8988T (cell line): ENCODE measurements at regions not wholly inside any gene's neighbourhood (a gene's known extent, or its start where the extent isn't known, plus 50 kb on each side); places are given as distances from the start of the nearest gene placed in this dataset.

Experiments used
- DNase-seq: peaks from one replicate; pipeline ENCODE4 v3.0.0; 2011

- DNase-seq = no peak
These were observed 343.6 kb upstream of the NXPH2 start for GRCh38 chr2:139123795-139124194.

DNA sequence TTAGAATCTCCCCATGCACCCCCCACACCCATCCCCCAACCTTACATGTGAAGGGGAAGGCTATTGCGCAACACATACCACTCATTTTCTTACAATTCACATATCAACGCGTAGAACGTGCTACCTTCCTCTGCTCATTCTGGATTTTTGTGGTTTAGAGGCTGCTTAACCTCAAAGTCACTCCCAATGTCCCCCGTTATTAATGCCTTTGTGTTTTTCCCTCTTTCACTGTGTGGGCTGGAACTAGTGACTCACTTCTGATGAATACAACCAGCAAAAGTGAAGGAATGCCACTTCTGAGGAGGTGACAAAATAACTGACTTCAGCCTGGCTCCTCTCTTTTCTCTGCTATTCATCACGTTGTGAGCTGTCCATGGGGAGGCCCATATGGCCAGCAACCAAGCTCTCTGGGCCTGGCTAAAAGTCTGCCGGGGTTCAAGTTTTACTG is 342.5 kb upstream of the NXPH2 start:
- DNase-seq = no peak

- no peak for DNase-seq
These were observed 319.5 kb upstream of the NXPH2 start for GRCh38 chr2:139099721-139100120.

- no peak for DNase-seq
These were observed 318.8 kb upstream of the NXPH2 start for GRCh38 chr2:139098961-139099360.

GRCh38 chr2:139083121-139083520 is 302.9 kb upstream of the NXPH2 start:
- no peak for DNase-seq

GRCh38 chr2:139080244-139080643 is 300.1 kb upstream of the NXPH2 start:
- no peak for DNase-seq

GRCh38 chr2:139079311-139079710 is 299.1 kb upstream of the NXPH2 start:
- DNase-seq = no peak

DNA sequence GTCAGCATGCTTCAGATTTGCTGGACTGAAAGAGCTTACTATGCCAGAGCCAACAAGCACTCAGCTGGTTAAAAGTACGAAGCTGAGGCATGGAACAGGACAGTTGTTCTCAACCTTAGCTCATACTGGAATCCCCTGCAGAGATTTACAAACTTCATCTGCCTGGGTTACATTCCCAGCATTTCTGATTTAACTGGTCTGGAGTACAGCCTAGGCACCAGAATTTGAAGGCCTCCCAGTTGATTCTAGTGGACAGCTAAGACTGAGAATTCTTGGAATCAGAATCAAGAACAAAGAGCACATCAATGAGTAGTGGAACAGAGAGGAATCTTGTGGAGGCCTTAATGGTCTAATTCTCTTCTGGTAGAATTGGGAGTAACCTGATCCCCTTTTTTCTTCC is 298.2 kb upstream of the NXPH2 start:
- no peak for DNase-seq

DNA sequence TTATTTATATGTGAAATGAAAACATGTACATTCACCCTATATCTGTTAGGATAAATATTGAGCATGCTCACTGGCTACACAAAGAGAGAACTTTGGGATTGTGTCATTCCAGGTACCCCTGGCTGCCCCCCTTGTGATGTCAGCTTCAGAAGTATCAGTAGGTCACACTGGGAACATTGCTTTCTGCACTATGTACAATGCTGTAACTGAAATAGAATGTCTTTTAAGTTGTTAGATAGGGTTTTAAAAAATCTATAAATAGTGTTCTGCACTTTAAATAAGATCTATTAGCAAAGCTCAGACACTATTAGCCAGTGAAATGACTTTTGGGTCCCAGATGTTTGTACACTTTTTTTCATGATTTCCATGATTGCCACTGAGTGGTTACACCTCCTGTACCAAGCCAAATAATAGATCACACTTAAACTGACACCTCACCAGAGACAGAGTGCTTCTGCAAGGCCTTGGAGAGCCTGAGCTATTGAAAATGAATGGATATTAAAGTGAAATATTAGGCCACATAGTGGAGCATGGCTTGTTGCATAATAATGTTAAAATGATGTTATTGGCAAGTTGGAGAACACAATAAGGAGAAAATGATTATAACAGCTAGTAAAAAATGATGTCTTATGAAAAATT is 297.0 kb upstream of the NXPH2 start:
- DNase-seq = no peak

GRCh38 chr2:139067874-139068273 is 287.7 kb upstream of the NXPH2 start:
- DNase-seq = no peak

DNA sequence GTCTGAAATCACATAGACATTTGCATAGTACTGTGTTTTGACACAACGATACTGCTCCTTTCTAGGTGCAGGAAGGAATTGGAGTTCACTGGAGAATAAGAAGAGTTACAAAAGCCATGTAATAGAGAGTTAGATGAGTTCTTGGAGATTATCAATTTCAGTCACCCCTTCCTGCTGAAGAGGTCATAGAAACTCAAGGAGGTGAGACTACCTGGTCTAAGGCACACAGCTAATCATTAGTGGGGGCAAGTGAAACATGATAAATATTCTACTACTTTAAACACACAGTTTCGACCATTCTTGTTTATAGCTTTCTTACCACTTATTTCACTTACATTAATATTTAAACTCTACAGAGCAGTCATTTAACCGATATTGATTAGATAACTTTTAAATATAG is 286.9 kb upstream of the NXPH2 start:
- no peak for DNase-seq

- DNase-seq = no peak
These were observed 284.0 kb upstream of the NXPH2 start for GRCh38 chr2:139064159-139064558.

DNA sequence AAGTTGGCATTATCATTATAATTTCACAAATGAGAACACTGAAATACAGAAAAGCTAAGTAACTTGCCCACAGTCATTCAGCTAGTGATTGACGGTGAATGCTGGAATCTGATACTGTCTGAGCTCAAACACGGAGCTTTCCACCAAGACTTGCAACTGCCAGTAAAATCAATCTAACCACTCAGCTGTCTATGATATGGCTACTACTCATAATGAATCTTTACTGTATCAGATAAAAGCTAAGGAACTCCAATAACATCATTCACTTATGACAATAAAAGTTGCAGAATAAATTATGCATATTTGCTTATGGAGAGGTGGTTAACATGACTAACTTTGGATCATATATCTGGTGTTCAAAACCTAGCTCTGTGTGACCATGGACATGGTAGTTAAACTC is 279.4 kb upstream of the NXPH2 start:
- DNase-seq = no peak

DNA sequence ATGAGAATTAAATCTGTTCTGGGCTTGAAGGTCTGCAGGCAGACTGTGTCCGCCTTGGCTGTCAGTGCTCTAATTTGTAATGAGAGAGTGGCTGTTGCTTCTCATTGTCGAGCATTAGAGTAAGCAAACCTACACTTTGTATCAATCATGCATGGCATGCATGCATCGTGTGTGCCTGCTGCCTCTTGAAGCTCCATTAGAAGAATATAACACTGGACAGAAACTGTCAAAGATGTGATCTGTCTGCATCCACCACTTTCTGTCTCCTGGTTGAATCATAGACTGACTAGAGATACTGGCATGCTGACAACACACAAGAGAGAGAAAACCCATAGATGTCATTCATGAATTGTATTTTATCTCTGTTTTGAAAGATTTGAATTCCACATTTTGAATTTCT is 275.0 kb upstream of the NXPH2 start:
- DNase-seq = no peak

DNA sequence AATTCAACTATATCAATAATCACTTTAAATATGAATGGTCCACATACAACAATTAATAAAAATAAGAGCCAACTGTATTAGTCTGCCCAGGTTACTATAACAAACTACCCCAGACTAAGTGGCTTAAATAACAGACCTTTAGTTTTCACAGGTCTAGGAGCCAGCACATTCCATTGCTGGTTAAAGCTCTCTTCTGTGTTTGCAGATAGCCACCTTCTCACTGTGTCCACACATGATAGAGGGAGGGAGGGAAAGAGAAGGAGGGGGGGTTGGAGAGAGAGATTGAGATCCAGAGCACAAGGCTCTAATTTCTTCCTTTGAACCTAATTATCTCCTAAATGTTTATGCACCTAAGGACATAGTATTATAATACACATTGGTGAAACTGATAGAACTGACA is 267.8 kb upstream of the NXPH2 start:
- no peak for DNase-seq

DNA sequence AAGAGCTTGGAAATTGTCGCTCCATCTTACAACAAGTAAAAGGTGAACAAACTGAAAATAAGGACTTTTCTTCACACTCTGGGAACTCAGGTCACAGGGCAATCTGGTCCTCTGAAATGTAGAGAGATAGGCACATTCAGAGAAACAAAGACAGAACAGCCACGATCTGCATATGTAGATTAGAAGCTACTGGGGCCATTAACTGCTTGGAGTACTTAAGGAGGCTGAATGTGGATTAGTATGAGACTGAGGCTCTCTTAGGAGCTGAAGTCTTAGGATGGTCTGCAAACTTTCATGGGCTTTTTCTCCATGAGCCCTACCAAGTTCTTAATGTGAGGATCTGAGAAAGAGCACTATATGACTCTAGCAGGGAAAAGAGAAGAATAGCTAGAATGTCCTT is 265.3 kb upstream of the NXPH2 start:
- no peak for DNase-seq

GRCh38 chr2:139034064-139034463 is 253.9 kb upstream of the NXPH2 start:
- DNase-seq = no peak

DNA sequence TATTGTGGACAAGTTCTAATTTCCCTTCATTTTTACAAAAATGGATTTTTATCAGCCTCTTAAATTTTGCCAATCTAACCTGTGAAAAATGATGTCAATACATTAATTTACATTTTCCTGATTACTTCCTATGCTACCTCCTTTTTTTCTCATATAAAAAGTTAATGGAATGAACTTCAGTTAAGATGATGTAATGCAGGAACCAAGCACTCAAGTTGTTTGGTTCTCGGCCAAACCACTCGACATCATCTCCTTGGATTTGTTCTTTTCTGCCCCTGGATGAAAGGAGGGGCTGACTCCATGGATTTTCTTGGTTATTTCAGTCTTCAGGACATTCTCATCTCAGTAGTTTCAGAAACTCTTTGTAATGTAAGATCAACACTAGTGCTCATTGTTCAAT is 253.1 kb upstream of the NXPH2 start:
- no peak for DNase-seq

- no peak for DNase-seq
These were observed 251.5 kb upstream of the NXPH2 start for GRCh38 chr2:139031722-139032121.

GRCh38 chr2:139020287-139020686 is 240.1 kb upstream of the NXPH2 start:
- no peak for DNase-seq

DNA sequence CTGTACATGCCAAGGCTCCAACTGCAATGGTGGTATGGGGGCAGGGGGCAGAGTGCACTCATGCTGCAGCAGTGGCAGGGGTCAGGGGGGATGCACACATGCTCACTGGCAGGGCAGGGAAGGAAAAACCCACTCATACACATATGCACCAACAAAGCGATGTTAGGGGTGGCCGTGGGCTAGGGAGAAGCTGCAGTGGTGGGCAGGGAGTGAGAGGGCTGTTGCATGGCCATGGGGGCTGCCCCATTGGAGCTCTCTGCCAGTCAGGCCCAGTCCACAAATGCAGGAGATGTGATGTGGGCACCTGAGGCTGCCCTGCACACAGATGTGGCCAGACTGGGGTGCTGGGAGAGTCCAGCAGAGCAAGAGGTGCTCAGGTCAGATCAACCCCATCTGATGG is 238.1 kb upstream of the NXPH2 start:
- DNase-seq = no peak

DNA sequence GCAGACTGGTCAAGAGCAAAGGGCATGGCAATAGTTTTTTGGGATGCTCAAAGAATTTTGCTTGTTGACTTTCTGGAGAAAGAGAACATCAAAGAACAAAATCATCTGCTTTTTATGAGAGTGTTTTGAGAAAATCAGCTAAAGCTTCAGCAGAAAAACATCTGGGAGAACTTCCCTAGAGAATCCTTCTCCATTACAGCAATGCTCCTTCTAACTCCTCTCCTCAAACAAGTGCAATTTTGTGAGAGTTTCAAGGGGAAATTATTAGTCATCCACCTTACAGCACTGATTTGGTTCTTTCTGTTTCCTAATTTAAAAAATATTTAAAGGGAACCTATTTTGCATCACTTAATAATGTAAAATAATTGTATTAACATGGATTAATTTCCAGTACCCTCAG is 226.9 kb upstream of the NXPH2 start:
- DNase-seq = no peak

DNA sequence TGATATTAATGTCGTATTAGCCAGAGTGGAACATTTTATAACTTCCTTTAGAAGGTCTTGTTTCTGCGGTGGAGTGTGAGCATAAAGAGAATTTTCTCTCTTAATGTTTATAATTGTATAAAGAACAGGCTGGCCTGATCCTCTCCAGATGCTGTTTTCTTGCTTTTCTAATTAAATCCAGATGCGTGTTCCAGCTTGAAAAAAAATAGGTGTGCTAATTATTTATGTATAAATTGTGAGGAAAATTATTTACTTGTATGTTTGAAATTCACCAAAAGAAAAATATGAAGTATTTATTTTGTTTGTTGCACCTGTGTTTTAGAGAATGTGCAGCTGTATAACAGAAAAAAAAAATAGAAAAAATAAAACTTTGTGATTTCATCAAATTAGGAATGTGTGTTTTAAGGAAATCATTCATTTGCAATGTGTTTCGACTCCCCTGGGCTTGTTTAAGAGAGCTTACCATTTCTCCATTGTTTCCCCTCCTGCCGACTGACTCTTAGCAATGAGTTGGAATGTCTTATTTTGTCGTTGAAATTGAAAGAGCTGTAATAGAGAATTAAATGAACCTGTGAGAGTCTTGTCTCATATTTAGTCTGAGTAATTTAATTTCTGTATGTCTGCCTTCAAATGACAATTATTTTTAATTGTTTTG is 220.1 kb upstream of the NXPH2 start:
- no peak for DNase-seq

DNA sequence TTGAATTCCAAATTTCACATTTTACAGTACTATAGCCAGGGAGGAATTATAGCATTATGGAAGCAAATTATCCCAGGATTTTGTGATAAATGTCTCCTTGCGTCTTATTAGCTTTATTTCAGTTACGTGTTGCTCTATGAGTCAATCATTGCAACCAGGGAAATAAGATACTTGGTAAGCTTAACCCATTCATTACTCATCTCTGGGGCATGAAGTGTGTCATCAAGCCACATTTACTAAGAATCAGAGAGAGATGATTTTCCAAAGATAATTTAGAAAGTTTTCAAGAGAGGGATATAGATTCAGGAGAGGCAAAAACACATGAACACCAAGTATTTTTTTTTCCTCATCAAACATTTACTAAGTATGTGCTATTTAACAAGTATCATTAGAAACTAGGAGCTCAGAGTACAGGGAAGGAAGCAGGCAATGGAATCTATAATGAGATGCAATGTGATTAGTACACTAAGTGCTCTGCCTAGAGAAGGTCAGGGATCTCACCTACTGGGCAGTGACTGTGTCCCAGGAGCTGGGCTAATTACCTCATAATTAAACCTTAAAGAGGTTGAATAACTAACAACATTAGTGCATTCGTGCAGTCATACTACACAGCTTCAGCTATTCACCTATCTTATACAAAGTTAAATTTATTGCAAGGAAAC is 217.8 kb upstream of the NXPH2 start:
- no peak for DNase-seq

DNA sequence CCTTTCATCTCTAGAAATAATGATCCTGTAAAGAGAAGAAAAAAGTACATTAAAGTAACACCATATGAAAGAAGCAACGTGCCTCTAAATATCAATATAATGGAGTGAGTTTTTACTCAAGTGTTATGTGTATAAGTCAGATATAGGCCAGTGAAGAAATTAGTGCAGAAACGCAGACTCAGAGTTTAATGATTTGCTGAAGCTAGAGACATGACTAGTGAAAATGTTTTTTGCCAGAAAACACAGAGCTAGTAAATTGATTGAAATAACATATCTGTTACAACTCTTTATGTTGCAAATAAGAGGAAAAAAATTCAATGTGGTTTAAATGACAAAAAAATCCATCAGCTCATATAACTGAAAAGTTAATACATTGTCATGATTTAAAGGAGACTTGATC is 217.2 kb upstream of the NXPH2 start:
- DNase-seq = no peak
